ENCODE measurements at regions not wholly inside any gene's neighbourhood (a gene's known extent, or its start where the extent isn't known, plus 50 kb on each side); places are given as distances from the start of the nearest gene placed in this dataset.

GRCh38 chr17:13833921-13834320 lies 232.2 kb upstream of the HS3ST3A1 start:
- Mint-ChIP-seq H3K36me3 (ENCODE audit: low read depth) (no peaks in the 10 kb centered on the region), H3K4me3 (no peak overlapping the region), H3K4me1 (no peaks in the 10 kb centered on the region), H3K27ac (no peak overlapping the region), H3K27me3 (no peaks in the 10 kb centered on the region), H3K9me3 (no peaks in the 10 kb centered on the region)
- TF ChIP-seq, protein P1, sequence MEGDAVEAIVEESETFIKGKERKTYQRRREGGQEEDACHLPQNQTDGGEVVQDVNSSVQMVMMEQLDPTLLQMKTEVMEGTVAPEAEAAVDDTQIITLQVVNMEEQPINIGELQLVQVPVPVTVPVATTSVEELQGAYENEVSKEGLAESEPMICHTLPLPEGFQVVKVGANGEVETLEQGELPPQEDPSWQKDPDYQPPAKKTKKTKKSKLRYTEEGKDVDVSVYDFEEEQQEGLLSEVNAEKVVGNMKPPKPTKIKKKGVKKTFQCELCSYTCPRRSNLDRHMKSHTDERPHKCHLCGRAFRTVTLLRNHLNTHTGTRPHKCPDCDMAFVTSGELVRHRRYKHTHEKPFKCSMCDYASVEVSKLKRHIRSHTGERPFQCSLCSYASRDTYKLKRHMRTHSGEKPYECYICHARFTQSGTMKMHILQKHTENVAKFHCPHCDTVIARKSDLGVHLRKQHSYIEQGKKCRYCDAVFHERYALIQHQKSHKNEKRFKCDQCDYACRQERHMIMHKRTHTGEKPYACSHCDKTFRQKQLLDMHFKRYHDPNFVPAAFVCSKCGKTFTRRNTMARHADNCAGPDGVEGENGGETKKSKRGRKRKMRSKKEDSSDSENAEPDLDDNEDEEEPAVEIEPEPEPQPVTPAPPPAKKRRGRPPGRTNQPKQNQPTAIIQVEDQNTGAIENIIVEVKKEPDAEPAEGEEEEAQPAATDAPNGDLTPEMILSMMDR (IDR thresholded peaks at IDR 0.05), result no peak
- ATAC-seq (ENCODE audit: low read depth), result no peak
- no peak for DNase-seq
- ChIA-PET POLR2A (no interaction called here), CTCF (no interaction called here)
- intact Hi-C loops (cut with micrococcal nuclease), result no loop called here

GRCh38 chr17:13835151-13835550 lies 233.4 kb upstream of the HS3ST3A1 start:
- no peak for DNase-seq
- Mint-ChIP-seq H3K27me3 (no peaks in the 10 kb centered on the region), H3K9me3 (no peaks in the 10 kb centered on the region), H3K4me1 (no peaks in the 10 kb centered on the region), H3K36me3 (ENCODE audit: low read depth) (no peaks in the 10 kb centered on the region), H3K27ac (no peak overlapping the region), H3K4me3 (no peak overlapping the region)
- ChIA-PET POLR2A (no interaction called here), CTCF (no interaction called here)
- TF ChIP-seq, protein P1 (IDR thresholded peaks at IDR 0.05), result no peak
- no peak for ATAC-seq (ENCODE audit: low read depth)
- intact Hi-C loops (cut with micrococcal nuclease), result no loop called here

DNA sequence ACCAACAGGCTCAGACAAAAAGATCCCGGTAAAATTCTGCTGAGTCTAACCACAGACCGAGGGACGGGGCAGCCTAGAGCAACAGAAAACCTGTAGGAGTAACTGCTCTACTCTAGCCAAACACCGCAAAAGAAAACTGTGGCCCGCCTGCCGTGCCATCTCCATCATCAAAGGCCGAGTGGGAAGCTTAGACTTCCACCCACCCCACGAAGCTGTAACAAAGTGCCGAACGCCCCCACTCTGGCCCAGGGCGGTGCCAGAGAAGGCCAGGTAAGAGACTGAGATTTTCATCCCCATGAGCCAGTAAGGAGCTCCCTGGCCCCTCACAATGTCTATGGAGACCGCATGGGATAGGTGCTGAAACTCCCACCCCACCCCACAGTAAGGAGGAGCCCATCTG lies 231.9 kb upstream of the COX10 start:
- ChIA-PET POLR2A (no interaction called here), CTCF (no interaction called here)
- Mint-ChIP-seq H3K27ac (no peak overlapping the region), H3K9me3 (no peaks in the 10 kb centered on the region), H3K4me1 (no peaks in the 10 kb centered on the region), H3K36me3 (ENCODE audit: low read depth) (no peaks in the 10 kb centered on the region), H3K4me3 (no peak overlapping the region), H3K27me3 (no peaks in the 10 kb centered on the region)
- no peak for DNase-seq
- intact Hi-C loops (cut with micrococcal nuclease), result no loop called here
- TF ChIP-seq, protein P1 (IDR thresholded peaks at IDR 0.05), result no peak
- no peak for ATAC-seq (ENCODE audit: low read depth)

DNA sequence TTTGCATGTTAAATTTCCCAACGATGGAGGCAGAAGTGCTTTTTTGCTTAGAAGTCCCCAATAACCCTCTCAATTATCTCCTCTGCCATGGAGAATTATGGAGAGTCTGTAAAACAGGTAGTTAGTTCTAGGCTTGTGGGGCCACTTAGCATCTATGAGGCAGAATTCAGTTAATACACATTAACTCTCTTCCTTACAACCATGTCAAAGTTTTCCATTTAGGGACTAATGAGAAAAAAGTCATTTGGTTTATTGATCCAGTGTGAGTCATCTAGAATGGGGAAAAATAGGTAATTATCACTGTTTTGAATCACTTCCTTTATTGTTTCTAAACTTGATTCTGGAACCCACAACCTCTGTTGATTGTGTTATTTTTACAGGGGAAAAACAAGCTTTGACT lies 229.1 kb upstream of the COX10 start:
- Mint-ChIP-seq H3K4me1 (no peaks in the 10 kb centered on the region), H3K36me3 (ENCODE audit: low read depth) (no peaks in the 10 kb centered on the region), H3K4me3 (no peak overlapping the region), H3K27me3 (no peaks in the 10 kb centered on the region), H3K9me3 (no peaks in the 10 kb centered on the region), H3K27ac (no peak overlapping the region)
- TF ChIP-seq, protein P1 (IDR thresholded peaks at IDR 0.05), result no peak
- no peak for DNase-seq
- ATAC-seq (ENCODE audit: low read depth), result no peak
- ChIA-PET POLR2A (no interaction called here), CTCF (no interaction called here)
- intact Hi-C loops (cut with micrococcal nuclease), result no loop called here

- ATAC-seq (ENCODE audit: low read depth) (no peak), DNase-seq (no peak)
- intact Hi-C loops (cut with micrococcal nuclease), result no loop called here
- Mint-ChIP-seq H3K4me3 (no peak overlapping the region), H3K27me3 (no peaks in the 10 kb centered on the region), H3K9me3 (peaks cover 3% of the 10 kb centered on the region), H3K27ac (no peak overlapping the region), H3K4me1 (no peaks in the 10 kb centered on the region), H3K36me3 (ENCODE audit: low read depth) (no peaks in the 10 kb centered on the region)
- TF ChIP-seq, protein P1 (IDR thresholded peaks at IDR 0.05), result no peak
- POLR2A ChIA-PET, result no interaction called here
- CTCF ChIA-PET, result no interaction called here
These were observed 225.3 kb upstream of the COX10 start for GRCh38 chr17:13843862-13844635.
